HG03432 (cell line): ENCODE measurements at regions not wholly inside any gene's neighbourhood (a gene's known extent, or its start where the extent isn't known, plus 50 kb on each side); places are given as distances from the start of the nearest gene placed in this dataset.
"Not testable (repeated sequence)": the region's sequence is repeated elsewhere in the genome, so short reads cannot be mapped to it uniquely, and the experiment has no call there.

Experiments
- ATAC-seq: cut with Tn5 transposase; IDR thresholded peaks from one replicate; pipeline ENCODE4 v1.9.1; 2021; ENCODE audit warnings: mild to moderate bottlenecking, moderate library complexity; ENCODE audit not compliant: unreplicated experiment

DNA sequence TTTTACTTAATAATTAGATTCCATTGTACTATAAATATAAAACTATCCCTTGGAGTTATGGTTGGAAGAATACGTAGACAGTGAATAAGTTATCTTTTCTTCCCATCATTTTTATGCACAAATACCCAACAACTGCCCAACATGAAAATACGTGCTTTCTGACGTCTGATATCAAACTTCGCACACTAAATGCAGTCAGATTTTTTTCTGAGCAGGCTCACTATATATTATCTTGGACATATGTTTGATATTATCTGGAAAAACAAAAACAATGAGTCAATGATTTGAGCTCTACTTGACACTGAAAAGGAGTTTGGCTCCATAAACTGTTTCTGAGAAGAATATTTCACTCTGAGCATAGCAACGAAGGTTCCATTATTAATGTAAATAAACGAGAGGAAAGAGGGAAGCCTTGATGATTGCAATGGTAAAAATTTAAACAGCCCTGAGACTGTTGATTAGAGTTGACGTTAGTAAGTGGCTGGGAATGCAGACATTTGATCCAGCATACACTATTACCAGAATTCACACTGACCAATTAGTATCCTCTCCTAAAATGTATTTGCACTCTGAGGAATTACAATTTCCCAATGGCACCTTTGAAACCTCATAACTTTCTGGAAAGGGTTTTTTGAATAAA lies 1090.0 kb downstream of the EPHA7 start:
- ATAC-seq, result no peak

- no peak for ATAC-seq
These were observed 1104.0 kb downstream of the EPHA7 start for GRCh38 chr6:92315312-92315711.

- no peak for ATAC-seq
These were observed 1122.3 kb downstream of the EPHA7 start for GRCh38 chr6:92297101-92297500.

GRCh38 chr6:92292067-92292466 lies 1127.3 kb downstream of the EPHA7 start:
- ATAC-seq, result no peak

DNA sequence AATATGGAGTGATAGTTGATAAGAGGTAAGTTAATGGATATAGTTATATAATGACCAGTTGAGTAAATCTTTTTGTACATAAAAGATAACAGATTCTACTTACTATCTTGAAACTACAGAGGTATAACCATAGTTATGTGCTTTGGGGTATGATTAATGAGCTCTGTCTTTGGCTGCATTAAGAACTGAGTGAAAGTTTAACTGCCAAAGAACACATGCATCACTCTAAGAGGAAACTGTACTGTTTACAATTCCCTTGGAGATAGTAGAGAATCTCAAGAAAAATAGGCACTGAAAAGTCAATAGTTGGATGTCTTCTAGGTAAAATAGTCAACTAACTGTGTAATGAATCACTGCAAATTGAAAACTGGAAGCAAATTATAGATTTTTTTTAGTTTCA lies 1129.5 kb downstream of the EPHA7 start:
- ATAC-seq, result no peak

DNA sequence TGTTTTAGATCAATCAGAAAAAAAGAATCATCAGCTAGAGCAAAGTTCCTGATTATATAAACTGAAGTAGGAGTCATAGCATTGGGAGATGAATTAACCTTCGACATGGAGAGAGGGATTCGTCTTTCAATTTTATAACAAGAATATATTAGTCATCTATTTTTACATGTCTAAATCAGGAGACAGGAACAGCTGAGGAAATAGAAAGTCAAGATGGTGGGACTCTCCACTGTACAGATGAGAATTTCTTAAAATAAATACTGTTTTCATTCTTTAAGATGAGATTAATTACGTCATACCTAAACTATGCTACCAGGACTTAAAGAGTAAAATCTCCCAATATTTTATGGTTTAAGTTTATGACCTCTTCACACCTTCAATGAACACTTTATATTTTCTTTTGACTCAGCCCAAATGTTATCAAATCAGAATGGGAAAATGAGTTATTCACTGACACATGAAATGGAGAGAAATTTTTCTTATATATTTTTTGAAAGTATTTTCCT lies 1137.7 kb downstream of the EPHA7 start:
- ATAC-seq, result no peak

DNA sequence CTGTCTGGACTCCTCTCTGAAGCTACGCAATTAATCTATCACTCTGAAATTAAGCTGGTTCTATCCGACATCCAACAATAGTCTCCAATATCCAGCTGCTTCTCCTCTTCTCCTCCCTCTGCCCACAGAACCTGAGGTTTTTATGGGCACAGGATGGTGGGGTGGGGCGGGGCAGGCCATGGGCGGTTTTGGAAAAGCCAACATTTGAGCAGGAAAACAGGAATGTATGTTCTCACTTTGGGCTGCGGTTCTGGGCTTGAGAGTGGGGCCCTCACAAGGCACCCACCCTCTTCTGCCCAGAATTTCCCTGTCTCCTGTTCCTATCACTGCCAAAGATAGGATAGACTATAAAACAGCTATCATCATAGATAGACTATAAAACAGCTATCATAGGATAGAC lies 1144.2 kb downstream of the EPHA7 start:
- ATAC-seq, result no peak

- no peak for ATAC-seq
These were observed 1144.8 kb downstream of the EPHA7 start for GRCh38 chr6:92274588-92274987.

DNA sequence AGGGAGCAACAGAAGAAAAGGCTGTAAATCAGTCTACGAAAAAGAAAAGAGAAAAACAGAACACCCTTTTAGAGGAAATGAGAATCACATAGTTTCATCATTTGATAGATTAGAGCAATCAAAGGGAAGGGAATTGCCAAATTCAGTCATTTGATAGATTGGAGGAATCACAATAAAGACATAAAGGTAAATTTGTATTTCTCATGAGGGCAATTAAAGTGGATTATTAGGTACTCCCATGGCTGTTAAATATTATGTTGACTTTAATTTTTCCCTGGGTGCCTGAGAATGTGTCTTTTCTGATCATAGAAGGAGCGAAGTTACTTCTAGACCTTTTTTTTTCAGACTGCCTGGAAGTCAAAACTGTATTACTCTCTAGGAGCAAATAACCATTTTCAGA lies 1145.7 kb downstream of the EPHA7 start:
- no peak for ATAC-seq

DNA sequence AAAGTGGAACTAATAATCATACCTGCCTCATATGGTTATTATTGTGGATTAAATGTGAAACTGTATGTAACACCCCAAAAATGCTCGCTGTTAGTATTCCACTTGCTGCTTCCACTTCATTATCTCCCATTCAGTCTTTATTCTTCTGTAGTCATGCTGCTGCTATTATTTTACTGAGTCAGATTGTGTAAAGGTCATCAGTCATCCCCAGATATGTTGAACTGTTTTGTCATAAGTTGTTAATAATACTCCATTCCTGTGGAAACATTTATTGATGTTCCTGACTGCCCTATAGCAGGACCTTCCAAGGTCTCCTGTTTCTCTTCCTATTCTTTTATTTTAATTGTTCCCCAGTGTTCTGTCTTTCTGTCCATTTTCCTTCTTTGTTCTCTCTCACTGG lies 1148.3 kb downstream of the EPHA7 start:
- ATAC-seq, result no peak

GRCh38 chr6:92270365-92270764 lies 1149.0 kb downstream of the EPHA7 start:
- no peak for ATAC-seq

DNA sequence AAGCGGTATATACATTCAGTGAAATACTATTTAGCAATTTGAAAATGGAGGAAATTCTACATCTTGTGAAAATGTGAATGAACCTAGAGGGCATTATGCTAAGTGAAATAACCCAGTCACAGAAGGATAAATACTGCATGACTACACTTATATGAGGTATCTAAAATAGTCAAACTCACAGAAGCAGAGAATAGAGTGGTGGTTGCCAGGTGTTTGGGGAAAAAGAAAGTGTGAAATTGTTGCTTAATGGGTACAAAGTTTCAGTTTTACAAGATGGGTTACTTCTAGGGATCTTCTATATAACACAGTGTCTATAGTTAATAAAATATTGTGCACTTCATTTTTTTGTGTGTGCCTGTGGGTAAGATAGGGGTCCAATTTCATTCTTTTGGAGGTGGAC lies 1152.0 kb downstream of the EPHA7 start:
- no peak for ATAC-seq

GRCh38 chr6:92263864-92264263 lies 1155.5 kb downstream of the EPHA7 start:
- no peak for ATAC-seq

- no peak for ATAC-seq
These were observed 1160.2 kb downstream of the EPHA7 start for GRCh38 chr6:92259171-92259570.

DNA sequence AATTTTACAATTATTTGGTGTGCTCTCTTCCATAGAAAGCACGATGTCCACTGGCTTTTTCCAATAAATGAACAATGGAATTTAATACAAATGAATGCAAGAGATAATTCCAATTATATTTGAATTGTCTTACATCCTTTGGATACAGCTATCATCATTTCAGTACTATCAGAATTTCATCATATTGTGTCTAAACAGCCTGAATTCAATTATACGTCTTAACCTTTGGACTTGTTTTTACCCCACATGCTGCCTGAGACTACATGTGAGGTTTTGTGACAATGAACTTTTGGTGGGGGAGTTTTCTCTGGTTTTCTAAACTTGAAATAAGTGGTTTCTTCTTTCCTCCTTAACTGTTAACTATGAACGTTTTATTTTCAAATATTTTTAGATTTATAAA lies 1176.0 kb downstream of the EPHA7 start:
- ATAC-seq, result no peak

GRCh38 chr6:92231171-92231701 lies 1188.1 kb downstream of the EPHA7 start:
- ATAC-seq, result peak; percentile 89

- not testable (repeated sequence) for ATAC-seq
These were observed 1199.4 kb downstream of the EPHA7 start for GRCh38 chr6:92219987-92220386.

DNA sequence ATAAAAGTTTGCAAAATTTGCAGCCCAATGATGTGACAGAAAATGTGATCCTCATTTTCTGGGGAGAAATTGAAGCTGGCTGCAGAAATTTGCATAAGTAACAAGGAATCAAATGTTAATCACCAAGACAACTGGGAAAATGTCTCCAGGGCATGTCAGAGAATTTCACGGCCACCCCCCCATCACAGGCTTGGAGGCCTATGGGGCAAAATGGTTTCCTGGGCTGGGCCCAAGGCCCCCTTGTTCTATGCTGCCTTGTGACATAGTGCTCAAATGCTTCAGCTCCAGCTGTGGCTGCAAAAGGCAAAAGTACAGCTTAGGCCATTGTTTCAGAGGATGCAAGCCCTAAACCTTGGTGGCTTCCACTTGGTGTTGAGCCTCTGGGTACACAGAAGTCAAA lies 1202.6 kb downstream of the EPHA7 start:
- ATAC-seq, result no peak

DNA sequence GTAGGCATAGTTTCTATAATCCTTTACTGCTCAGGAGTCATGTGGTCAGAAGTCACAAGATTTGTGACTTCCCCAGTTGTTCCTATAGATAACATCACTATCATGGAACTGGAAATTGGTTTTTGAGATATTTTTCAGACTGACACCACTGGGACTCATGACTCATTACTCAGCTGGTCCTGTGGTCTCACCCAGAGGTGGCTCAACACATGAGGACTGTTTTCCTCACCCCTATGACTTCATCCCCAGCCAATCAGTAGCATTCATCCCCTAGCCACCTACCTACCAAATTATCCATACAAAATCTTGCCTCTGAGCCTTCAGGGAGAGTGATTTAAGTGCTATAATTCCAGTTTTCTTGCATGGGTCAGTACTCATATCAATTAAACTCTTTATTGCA lies 1217.7 kb downstream of the EPHA7 start:
- no peak for ATAC-seq

GRCh38 chr6:92196325-92196724 lies 1223.0 kb downstream of the EPHA7 start:
- ATAC-seq, result no peak

DNA sequence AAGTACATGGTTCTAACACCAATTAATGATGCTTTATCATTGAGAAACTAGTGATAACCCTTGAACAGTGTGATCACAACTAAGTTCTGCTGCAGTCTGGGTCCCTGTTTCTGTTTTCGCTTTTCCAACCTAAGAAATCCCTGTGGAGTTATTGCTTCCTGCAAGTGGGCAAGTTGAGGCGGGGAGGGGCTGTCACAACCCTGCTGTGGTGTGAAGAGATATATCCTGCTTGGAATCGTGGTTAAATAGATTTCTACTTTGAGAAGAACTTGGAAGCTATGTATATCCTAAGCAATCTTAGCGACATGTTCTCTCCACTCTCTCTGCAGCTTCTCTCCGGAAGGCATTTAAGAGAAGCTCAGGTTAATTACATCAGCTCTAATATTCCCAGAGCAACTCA lies 1223.6 kb downstream of the EPHA7 start:
- no peak for ATAC-seq

GRCh38 chr6:92188016-92188415 lies 1231.3 kb downstream of the EPHA7 start:
- no peak for ATAC-seq

DNA sequence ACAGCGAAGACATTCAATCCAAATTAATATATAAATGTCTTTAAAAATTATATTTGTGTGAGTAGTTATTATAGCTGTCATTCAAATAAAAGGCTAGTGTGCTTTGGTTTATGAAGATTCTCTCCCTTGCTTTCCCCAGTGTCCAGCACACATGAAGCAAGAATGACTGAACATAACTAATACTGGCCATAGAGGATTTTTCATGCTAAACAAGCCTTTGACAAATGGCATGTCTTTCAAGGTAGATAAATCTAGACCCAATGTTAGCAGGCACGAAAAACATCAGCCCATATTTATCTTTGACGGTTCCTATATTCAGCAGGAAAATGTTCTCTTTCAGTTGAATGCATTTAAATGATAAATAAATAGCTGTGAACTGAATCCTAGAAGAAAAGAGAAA lies 1234.4 kb downstream of the EPHA7 start:
- ATAC-seq, result no peak
